Spleen (tissue), 7 donors: ENCODE measurements at regions not wholly inside any gene's neighbourhood (a gene's known extent, or its start where the extent isn't known, plus 50 kb on each side); places are given as distances from the start of the nearest gene placed in this dataset.

Experiments used
- POLR2A ChIP-seq, 3 donors: fragments of 450-650 bp; IDR thresholded peaks; one replicate each; pipeline ENCODE4 v1.5.1; 2017; ENCODE audit warnings: antibody characterized with exemption in 3 of 3, mild to moderate bottlenecking in 1 of 3
- TF ChIP-seq, protein P1 (sequence below), 11 experiments: fragments of 200-600 bp in 7 of 11; fragments of 450-650 bp in 4 of 11; sonication (generic) in 4 of 11; IDR thresholded peaks in 8 of 11; conservative IDR thresholded peaks in 3 of 11; 1 replicate in 7 of 11; 2 replicates in 4 of 11; pipeline versions ENCODE4 v1.4.0 to v1.8.0; 2016 to 2021; ENCODE audit warnings: antibody characterized with exemption in 11 of 11, inconsistent platforms in 4 of 11, mild to moderate bottlenecking in 1 of 11
- donor health status: DM: no; HTN: no; CAD: no; lungs with moderate emphysema.
- donor health status: DM: no; HTN: no; CAD: no.
- donor health status: DM: no; HTN: no; CAD: no.

DNA sequence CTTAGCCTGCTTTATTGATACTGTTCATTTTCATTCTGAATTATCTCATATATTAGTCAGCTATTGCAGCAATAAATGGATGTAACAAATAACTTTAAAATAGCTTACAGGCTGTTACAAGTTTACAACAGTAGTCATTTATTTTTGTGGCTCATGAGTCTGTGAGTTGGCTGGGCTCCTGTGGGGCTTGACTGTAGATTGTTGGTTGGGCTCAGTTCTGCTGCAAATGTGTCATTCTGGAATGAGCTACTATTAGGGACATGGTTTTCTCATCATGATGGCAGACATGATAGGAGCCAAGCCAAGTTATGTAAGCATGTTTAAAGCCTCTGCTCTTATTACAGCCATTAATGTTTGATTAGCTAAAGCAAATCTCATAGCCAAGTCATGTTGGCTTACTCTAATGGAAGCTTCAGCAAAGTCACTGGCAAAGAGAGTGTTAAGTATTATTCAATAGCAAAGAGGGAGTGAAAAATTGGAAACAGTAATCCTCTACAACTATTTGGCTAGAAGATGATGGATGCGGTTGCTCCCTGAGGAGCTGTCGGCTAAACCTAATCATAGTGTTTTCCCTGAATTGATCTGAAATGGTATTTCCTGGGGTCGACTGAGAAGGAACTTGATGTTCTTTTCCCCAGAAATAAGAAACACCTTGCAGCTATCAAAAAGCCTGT, 391.3 kb downstream of the TDRD3 start:
- TF ChIP-seq, protein P1, sequence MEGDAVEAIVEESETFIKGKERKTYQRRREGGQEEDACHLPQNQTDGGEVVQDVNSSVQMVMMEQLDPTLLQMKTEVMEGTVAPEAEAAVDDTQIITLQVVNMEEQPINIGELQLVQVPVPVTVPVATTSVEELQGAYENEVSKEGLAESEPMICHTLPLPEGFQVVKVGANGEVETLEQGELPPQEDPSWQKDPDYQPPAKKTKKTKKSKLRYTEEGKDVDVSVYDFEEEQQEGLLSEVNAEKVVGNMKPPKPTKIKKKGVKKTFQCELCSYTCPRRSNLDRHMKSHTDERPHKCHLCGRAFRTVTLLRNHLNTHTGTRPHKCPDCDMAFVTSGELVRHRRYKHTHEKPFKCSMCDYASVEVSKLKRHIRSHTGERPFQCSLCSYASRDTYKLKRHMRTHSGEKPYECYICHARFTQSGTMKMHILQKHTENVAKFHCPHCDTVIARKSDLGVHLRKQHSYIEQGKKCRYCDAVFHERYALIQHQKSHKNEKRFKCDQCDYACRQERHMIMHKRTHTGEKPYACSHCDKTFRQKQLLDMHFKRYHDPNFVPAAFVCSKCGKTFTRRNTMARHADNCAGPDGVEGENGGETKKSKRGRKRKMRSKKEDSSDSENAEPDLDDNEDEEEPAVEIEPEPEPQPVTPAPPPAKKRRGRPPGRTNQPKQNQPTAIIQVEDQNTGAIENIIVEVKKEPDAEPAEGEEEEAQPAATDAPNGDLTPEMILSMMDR (IDR thresholded peaks at IDR 0.05 in 8 of 11, conservative IDR thresholded peaks at IDR 0.05 in 3 of 11): no peak
- TF ChIP-seq POLR2A (IDR thresholded peaks at IDR 0.05): no peak
